Gastroesophageal sphincter (tissue), 2 donors: ENCODE measurements at regions not wholly inside any gene's neighbourhood (a gene's known extent, or its start where the extent isn't known, plus 50 kb on each side); places are given as distances from the start of the nearest gene placed in this dataset.

Experiments
- EP300 ChIP-seq: sonication (generic); formaldehyde crosslinking; IDR thresholded peaks from one replicate; pipeline ENCODE4 v1.6.1; 2017; ENCODE audit warnings: antibody characterized with exemption, mild to moderate bottlenecking
- POLR2A ChIP-seq, 2 donors: fragments of 450-650 bp; IDR thresholded peaks; one replicate each; pipeline ENCODE4 v1.6.1; 2017; ENCODE audit warnings: antibody characterized with exemption in 2 of 2, mild to moderate bottlenecking in 2 of 2, moderate library complexity in 1 of 2

- TF ChIP-seq EP300 (no peak), POLR2A (IDR thresholded peaks at IDR 0.05) (no peak)
These were observed 152.0 kb downstream of the ZNF22 start for GRCh38 chr10:45152726-45153125.
